Endothelial cell of umbilical vein (primary cell): ENCODE measurements at regions not wholly inside any gene's neighbourhood (a gene's known extent, or its start where the extent isn't known, plus 50 kb on each side); places are given as distances from the start of the nearest gene placed in this dataset.
A peak's percentile ranks its signal among the peaks of the same experiment; 100 is the strongest.

Source experiments
- BruUV-seq: library from RNA; stranded (reverse); fragments of 400-500 nt; replicated peaks from 2 replicates; lab custom pipeline; 2021; lab: Mats Ljungman, UMichigan
- CTCF ChIA-PET: fragments of 300-600, 350-600 bp; sonication (Branson Sonifier 250); formaldehyde crosslinking; loops from one replicate; lab custom pipeline; 2021; ENCODE audit warnings: antibody characterized with exemption, inconsistent platforms; lab: Charles Lee
- POLR2A ChIA-PET: fragments of 300-600, 350-600 bp; sonication (Branson Sonifier 250); formaldehyde crosslinking; loops from one replicate; lab custom pipeline; 2021; ENCODE audit warnings: antibody characterized with exemption, inconsistent platforms; lab: Charles Lee
- DNase-seq: peaks from one replicate; pipeline ENCODE4 v3.0.0-alpha.2; 2011; ENCODE audit warnings: low read depth, low spot score
- FAIRE-seq: peaks from 2 replicates; lab custom pipeline; 2011; peaks lifted over from hg19 to GRCh38; lab: Jason Lieb, UNC
- H2AFZ ChIP-seq: 2 replicates; pipeline ENCODE4 v1.6.0; 2012; ENCODE audit warnings: low read depth, low read length, control low read depth, inconsistent platforms
- H3K27ac ChIP-seq: 2 replicates; pipeline ENCODE4 v1.5.1; 2011; ENCODE audit warnings: low read depth, mild to moderate bottlenecking, control low read depth, low read length, moderate library complexity; ENCODE audit not compliant: insufficient read depth
- H3K27me3 ChIP-seq, 2 experiments: 2 replicates each; pipeline versions ENCODE4 v1.6.0 to v1.6.1; 2011; ENCODE audit warnings: low read length in 2 of 2, mixed read lengths in 1 of 2; ENCODE audit not compliant: control insufficient read depth in 2 of 2, insufficient read depth in 2 of 2
- H3K36me3 ChIP-seq, 2 experiments: 2 replicates in 1 of 2; 3 replicates in 1 of 2; pipeline ENCODE4 v1.5.1; 2011; ENCODE audit warnings: low read length in 2 of 2, mild to moderate bottlenecking in 1 of 2, moderate library complexity in 1 of 2; ENCODE audit not compliant: control insufficient read depth in 2 of 2, insufficient read depth in 2 of 2; ENCODE audit errors: extremely low read depth in 1 of 2
- H3K4me1 ChIP-seq: 3 replicates; pipeline ENCODE4 v1.5.1; 2011; ENCODE audit warnings: mild to moderate bottlenecking, low read length; ENCODE audit not compliant: control insufficient read depth, insufficient read depth; ENCODE audit errors: extremely low read depth
- H3K4me2 ChIP-seq: 2 replicates; pipeline ENCODE4 v1.6.1; 2011; ENCODE audit warnings: low read length, control low read depth, mixed read lengths; ENCODE audit not compliant: insufficient read depth
- H3K4me3 ChIP-seq, 3 experiments: fragments of 200-600 bp in 1 of 3; sonication (generic), shearing (Covaris generic) in 1 of 3; replicated peaks in 1 of 3; 2 replicates each; pipeline ENCODE4 v1.5.1; 2011 to 2016; ENCODE audit warnings: control low read depth in 3 of 3, low read length in 3 of 3, mild to moderate bottlenecking in 2 of 3, inconsistent platforms in 1 of 3, low read depth in 1 of 3, moderate library complexity in 1 of 3; ENCODE audit not compliant: insufficient read depth in 1 of 3
- H3K79me2 ChIP-seq: 2 replicates; pipeline ENCODE4 v1.6.0; 2012; ENCODE audit warnings: low read length, inconsistent platforms; ENCODE audit not compliant: control insufficient read depth, insufficient read depth
- H3K9ac ChIP-seq: replicated peaks from 2 replicates; pipeline ENCODE3; 2011; ENCODE audit warnings: low read length, control low read depth; ENCODE audit not compliant: insufficient read depth; ENCODE audit errors: extremely low read depth
- H3K9me1 ChIP-seq: replicated peaks from 3 replicates; pipeline ENCODE4 v1.6.0; 2011; ENCODE audit warnings: mild to moderate bottlenecking, low read length; ENCODE audit not compliant: control insufficient read depth, insufficient read depth; ENCODE audit errors: extremely low read depth
- H3K9me3 ChIP-seq: replicated peaks from 2 replicates; pipeline ENCODE4 v1.5.1; 2012; ENCODE audit warnings: low read length, inconsistent platforms; ENCODE audit not compliant: control insufficient read depth, insufficient read depth
- H4K20me1 ChIP-seq: replicated peaks from 2 replicates; pipeline ENCODE3; 2011; ENCODE audit warnings: mild to moderate bottlenecking, low read length; ENCODE audit not compliant: control insufficient read depth, insufficient read depth; ENCODE audit errors: extremely low read depth
- EZH2 ChIP-seq: IDR thresholded peaks from 2 replicates; pipeline ENCODE4 v1.6.1; 2012; ENCODE audit warnings: borderline replicate concordance, low read depth, mild to moderate bottlenecking, moderate library complexity, low read length, inconsistent platforms; ENCODE audit not compliant: severe bottlenecking
- FOS ChIP-seq: IDR thresholded peaks from 2 replicates; pipeline ENCODE4 v1.6.1; 2011; ENCODE audit warnings: mild to moderate bottlenecking, low read length, moderate library complexity, borderline replicate concordance; ENCODE audit not compliant: insufficient read depth
- GATA2 ChIP-seq: IDR thresholded peaks from 2 replicates; pipeline ENCODE4 v1.7.0; 2011; ENCODE audit warnings: low read depth, mild to moderate bottlenecking, moderate library complexity, mixed read lengths, low read length; ENCODE audit not compliant: insufficient read length, insufficient read depth
- JUN ChIP-seq: IDR thresholded peaks from 2 replicates; pipeline ENCODE4 v1.6.1; 2011; ENCODE audit warnings: borderline replicate concordance, low read depth; ENCODE audit not compliant: insufficient read length, insufficient read depth
- MYC ChIP-seq: IDR thresholded peaks from one replicate; pipeline ENCODE4 v1.6.1; 2011; ENCODE audit warnings: mild to moderate bottlenecking, low read depth, low read length
- POLR2A ChIP-seq: IDR thresholded peaks from 2 replicates; pipeline ENCODE4 v1.6.1; 2012; ENCODE audit warnings: low read depth, mild to moderate bottlenecking, control low read depth, low read length
- POLR2AphosphoS5 ChIP-seq: IDR thresholded peaks from 2 replicates; pipeline ENCODE4 v1.6.1; 2012; ENCODE audit warnings: low read depth, mild to moderate bottlenecking, control low read depth, low read length, moderate library complexity; ENCODE audit not compliant: insufficient read depth
- dilution Hi-C: fragments of 300-500 bp; cut with MboI; formaldehyde crosslinking; loops from one replicate; pipeline ENCODE4 v1.15.0; 2019; ENCODE audit warnings: low sequenced_read_pairs; ENCODE audit not compliant: extremely low pct_ligation_motif_present
- intact Hi-C: fragments of 100-400 bp; cut with micrococcal nuclease; formaldehyde crosslinking; loops from one replicate; pipeline ENCODE4 v1.10.0; 2022
- TF ChIP-seq, protein P1 (sequence below): IDR thresholded peaks from 2 replicates; pipeline ENCODE4 v1.6.1; 2011; ENCODE audit not compliant: insufficient read depth, insufficient read length
- TF ChIP-seq, protein P2 (sequence below), 2 donors: IDR thresholded peaks; 1 replicate in 1 of 2; 2 replicates in 1 of 2; pipeline ENCODE4 v1.5.1; 2011; ENCODE audit warnings: low read length in 2 of 2, mild to moderate bottlenecking in 2 of 2, moderate library complexity in 2 of 2, control low read depth in 1 of 2, inconsistent platforms in 1 of 2, low read depth in 1 of 2; ENCODE audit not compliant: insufficient read depth in 1 of 2; ENCODE audit errors: extremely low read depth in 1 of 2

DNA sequence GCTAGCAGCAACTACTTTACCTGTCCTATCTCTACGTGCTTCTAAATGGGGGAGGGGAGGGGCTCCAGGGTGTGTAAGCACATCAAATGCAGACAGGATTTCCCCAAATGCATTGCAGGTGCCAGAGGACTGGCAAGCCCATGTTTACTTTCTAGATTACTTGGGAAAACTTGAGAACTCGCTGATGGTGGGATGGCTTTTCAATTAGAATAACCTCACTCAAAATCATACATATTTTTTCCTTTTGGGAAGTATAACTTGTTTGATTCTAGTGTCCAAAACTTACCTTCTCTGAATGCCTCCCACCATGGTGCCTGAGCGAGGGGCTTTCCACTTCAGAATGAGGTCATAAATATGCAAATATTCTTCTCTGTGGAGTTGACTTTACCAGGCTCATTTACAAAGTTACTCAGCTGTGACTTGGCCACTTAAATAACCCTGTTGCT, 191.3 kb upstream of the RHOBTB1 start:
- Histone ChIP-seq H2AFZ (no peak overlapping the region), H3K4me3 (no peak overlapping the region), H3K27ac (no peak overlapping the region), H3K79me2 (no peaks in the 10 kb centered on the region), H3K9me1 (no peaks in the 10 kb centered on the region), H3K4me2 (no peak overlapping the region), H3K9me3 (no peaks in the 10 kb centered on the region), H3K36me3 (no peaks in the 10 kb centered on the region), H3K9ac (no peak overlapping the region), H3K27me3 (no peaks in the 10 kb centered on the region), H3K4me1 (peaks cover 27% of the 10 kb centered on the region), H4K20me1 (no peaks in the 10 kb centered on the region)
- ChIA-PET POLR2A (no interaction called here), CTCF (interaction anchor here (1.4 kb wide), 1 partner anchor 111 kb away, joined by 5 read pairs; no protein-coding TSS in a partner anchor)
- dilution Hi-C loops, result no loop called here
- no TSS peak for BruUV-seq
- DNase-seq (peak; percentile 12), FAIRE-seq (no peak)
- intact Hi-C loops, result no loop called here
- no peak for TF ChIP-seq EZH2
- TF ChIP-seq POLR2AphosphoS5, result no peak
- TF ChIP-seq POLR2A, result no peak
- TF ChIP-seq JUN, result no peak
- TF ChIP-seq GATA2, result no peak
- TF ChIP-seq, protein P1, sequence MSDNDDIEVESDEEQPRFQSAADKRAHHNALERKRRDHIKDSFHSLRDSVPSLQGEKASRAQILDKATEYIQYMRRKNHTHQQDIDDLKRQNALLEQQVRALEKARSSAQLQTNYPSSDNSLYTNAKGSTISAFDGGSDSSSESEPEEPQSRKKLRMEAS, result no peak

DNA sequence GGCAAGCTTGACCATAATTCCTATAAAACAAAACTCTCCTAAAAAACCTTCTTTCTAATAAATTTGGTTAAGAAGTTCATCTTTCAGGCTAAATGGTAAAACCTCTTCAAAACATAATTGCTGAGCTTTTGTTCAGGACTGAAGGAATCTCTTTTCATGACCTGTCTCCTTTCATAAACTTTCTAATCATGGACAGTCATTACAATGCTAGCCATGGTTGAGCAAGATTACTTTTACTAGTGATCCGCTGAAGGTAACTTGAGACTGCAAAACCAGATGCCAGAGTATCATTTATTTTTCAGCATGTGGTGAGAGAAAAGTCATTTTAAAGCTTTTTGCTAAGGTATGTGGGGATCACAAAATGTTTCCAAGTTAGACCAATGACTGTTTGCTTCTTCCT, 186.4 kb upstream of the RHOBTB1 start:
- dilution Hi-C loops (no loop called here), intact Hi-C loops (no loop called here)
- Histone ChIP-seq H3K9ac (no peak overlapping the region), H3K36me3 (no peaks in the 10 kb centered on the region), H3K4me1 (peaks cover 1% of the 10 kb centered on the region), H3K79me2 (no peaks in the 10 kb centered on the region), H3K4me2 (no peak overlapping the region), H3K27ac (no peak overlapping the region), H3K27me3 (no peaks in the 10 kb centered on the region), H3K4me3 (no peak overlapping the region), H4K20me1 (no peaks in the 10 kb centered on the region), H2AFZ (no peak overlapping the region), H3K9me1 (no peaks in the 10 kb centered on the region), H3K9me3 (no peaks in the 10 kb centered on the region)
- no TSS peak for BruUV-seq
- ChIA-PET CTCF (interaction anchor here (1.1 kb wide), 1 partner anchor 11 kb away, joined by 3 read pairs; no protein-coding TSS in a partner anchor), POLR2A (interaction anchor here (0.5 kb wide), 1 partner anchor 11 kb away, joined by 6 read pairs; no protein-coding TSS in a partner anchor)
- TF ChIP-seq, protein P1, result no peak
- TF ChIP-seq MYC, result no peak
- TF ChIP-seq EZH2, result no peak
- no peak for TF ChIP-seq GATA2
- TF ChIP-seq POLR2AphosphoS5, result no peak
- no peak for TF ChIP-seq POLR2A
- TF ChIP-seq, protein P2, sequence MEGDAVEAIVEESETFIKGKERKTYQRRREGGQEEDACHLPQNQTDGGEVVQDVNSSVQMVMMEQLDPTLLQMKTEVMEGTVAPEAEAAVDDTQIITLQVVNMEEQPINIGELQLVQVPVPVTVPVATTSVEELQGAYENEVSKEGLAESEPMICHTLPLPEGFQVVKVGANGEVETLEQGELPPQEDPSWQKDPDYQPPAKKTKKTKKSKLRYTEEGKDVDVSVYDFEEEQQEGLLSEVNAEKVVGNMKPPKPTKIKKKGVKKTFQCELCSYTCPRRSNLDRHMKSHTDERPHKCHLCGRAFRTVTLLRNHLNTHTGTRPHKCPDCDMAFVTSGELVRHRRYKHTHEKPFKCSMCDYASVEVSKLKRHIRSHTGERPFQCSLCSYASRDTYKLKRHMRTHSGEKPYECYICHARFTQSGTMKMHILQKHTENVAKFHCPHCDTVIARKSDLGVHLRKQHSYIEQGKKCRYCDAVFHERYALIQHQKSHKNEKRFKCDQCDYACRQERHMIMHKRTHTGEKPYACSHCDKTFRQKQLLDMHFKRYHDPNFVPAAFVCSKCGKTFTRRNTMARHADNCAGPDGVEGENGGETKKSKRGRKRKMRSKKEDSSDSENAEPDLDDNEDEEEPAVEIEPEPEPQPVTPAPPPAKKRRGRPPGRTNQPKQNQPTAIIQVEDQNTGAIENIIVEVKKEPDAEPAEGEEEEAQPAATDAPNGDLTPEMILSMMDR (IDR thresholded peaks at IDR 0.05; ENCODE audit: extremely low read depth in 1 of 2, insufficient read depth in 1 of 2, low read depth in 1 of 2, low read length in 2 of 2), result no peak
- TF ChIP-seq FOS, result no peak
- TF ChIP-seq JUN, result no peak
- FAIRE-seq (no peak), DNase-seq (no peak)
